ENCODE measurements at regions not wholly inside any gene's neighbourhood (a gene's known extent, or its start where the extent isn't known, plus 50 kb on each side); places are given as distances from the start of the nearest gene placed in this dataset.

DNA sequence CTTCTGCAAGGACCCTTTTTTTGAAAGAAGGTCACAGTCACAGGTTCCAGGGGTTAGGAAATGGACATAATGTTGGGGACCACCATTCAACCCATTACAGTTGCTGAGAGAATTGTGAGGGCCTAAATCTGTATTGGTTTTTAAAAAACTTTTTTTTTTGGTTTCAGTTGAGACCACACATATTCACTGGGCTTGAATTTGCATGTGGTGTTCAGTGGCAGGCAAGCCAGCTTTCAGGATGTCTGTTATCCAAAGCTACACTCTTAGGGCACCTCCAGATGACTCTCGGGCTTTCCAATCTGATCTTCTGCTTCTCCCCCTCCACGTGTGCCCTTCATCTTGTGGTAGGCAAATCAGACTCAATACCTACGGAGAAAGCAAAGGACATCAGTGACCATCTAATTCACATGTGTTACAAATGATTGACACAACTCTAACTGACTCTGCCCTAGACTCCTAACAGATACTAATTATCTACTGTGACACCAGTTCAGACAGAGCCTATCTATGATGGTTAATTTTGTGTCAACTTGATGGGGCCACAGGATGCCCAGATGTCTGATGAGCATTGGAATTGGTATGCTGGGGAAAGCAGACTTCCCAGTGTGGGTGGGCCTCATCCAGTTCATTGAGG, 93.3 kb upstream of the ELMO1 start:
- H3K27ac Mint-ChIP-seq (ENCODE audit: unreplicated experiment), result no peak overlapping the region
- TF ChIP-seq, protein P1, sequence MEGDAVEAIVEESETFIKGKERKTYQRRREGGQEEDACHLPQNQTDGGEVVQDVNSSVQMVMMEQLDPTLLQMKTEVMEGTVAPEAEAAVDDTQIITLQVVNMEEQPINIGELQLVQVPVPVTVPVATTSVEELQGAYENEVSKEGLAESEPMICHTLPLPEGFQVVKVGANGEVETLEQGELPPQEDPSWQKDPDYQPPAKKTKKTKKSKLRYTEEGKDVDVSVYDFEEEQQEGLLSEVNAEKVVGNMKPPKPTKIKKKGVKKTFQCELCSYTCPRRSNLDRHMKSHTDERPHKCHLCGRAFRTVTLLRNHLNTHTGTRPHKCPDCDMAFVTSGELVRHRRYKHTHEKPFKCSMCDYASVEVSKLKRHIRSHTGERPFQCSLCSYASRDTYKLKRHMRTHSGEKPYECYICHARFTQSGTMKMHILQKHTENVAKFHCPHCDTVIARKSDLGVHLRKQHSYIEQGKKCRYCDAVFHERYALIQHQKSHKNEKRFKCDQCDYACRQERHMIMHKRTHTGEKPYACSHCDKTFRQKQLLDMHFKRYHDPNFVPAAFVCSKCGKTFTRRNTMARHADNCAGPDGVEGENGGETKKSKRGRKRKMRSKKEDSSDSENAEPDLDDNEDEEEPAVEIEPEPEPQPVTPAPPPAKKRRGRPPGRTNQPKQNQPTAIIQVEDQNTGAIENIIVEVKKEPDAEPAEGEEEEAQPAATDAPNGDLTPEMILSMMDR (IDR thresholded peaks at IDR 0.05; ENCODE audit: partially characterized antibody, unreplicated experiment), result no peak
- peaks cover 1% of the 10 kb centered on the region for H3K27me3 Mint-ChIP-seq (ENCODE audit: unreplicated experiment)
- H3K9me3 Mint-ChIP-seq (ENCODE audit: unreplicated experiment), result peaks cover 3% of the 10 kb centered on the region
- H3K36me3 Mint-ChIP-seq (ENCODE audit: unreplicated experiment), result no peaks in the 10 kb centered on the region
- H3K4me1 Mint-ChIP-seq (ENCODE audit: low read depth, unreplicated experiment), result peaks cover 19% of the 10 kb centered on the region
- no peak overlapping the region for H3K4me3 Mint-ChIP-seq (ENCODE audit: unreplicated experiment)
- no peak for DNase-seq

DNA sequence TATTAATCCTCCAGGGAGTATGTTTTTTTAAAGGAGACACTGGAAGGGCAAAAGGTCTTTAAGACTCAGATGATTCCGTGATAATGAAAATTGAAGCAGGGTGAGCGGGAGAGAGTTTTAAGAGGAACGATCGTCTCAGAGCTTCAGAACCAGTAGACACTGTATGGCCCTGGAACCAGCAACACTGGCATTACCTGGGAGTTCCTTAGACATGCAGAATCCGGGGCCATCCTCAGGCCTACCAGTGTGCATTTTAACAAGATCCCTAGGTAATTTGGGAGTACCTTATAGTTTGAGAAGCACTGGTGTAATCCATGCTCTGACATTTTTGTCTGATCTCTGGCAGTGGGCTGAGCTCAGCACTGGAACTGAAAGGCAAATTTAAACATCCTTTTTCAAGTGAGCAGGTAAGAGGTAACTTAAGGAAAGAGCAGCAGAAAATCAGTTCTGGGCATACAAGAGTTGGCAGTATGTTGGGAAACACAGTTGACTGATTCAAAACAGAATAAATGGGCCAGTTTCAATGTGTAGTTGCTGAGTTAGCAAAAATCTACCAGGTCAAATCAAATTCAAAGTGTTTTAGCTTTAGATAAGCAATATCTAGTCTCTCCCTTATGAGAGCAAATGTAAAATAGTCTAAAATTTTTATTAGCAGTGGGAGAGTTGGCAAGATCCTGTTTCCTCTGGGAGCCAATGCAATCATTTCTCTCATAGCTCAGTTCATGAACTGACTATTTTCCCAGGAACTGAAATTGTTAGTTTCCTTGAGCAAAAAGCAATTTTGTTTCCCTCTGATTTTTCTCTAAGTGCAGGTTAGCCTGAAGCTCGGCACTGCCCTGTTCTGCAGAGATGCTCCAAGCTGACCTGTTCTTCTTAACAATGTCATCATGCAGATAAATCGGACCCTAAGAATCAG, 97.2 kb upstream of the ELMO1 start:
- no peak for DNase-seq
- TF ChIP-seq, protein P1 (IDR thresholded peaks at IDR 0.05; ENCODE audit: partially characterized antibody, unreplicated experiment), result no peak
- no peak overlapping the region for H3K27ac Mint-ChIP-seq (ENCODE audit: unreplicated experiment)
- no peak overlapping the region for H3K4me3 Mint-ChIP-seq (ENCODE audit: unreplicated experiment)
- peaks cover 16% of the 10 kb centered on the region for H3K4me1 Mint-ChIP-seq (ENCODE audit: low read depth, unreplicated experiment)
- H3K36me3 Mint-ChIP-seq (ENCODE audit: unreplicated experiment), result no peaks in the 10 kb centered on the region
- H3K27me3 Mint-ChIP-seq (ENCODE audit: unreplicated experiment), result no peaks in the 10 kb centered on the region
- peaks cover 1% of the 10 kb centered on the region for H3K9me3 Mint-ChIP-seq (ENCODE audit: unreplicated experiment)

DNA sequence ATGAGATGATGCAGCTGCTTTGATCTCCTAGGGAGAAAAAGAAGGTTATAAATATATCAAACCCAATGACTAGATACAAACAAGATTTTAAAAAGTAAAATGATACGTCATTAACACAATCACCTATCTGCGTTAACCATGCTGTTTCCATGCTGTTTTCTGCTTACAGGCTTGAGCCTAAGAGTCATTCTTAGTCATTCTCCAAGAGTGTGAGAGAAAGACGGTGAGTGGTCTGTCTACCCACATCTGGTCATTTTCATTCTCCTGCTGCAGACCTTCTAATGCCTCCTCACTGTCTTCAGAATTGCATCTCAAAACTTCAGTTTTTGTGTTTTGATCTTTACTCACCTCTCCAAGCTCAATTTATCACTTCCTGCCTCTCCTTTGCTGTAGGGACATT, 98.0 kb upstream of the ELMO1 start:
- H3K4me3 Mint-ChIP-seq (ENCODE audit: unreplicated experiment), result no peak overlapping the region
- H3K36me3 Mint-ChIP-seq (ENCODE audit: unreplicated experiment), result no peaks in the 10 kb centered on the region
- H3K27ac Mint-ChIP-seq (ENCODE audit: unreplicated experiment), result no peak overlapping the region
- H3K4me1 Mint-ChIP-seq (ENCODE audit: low read depth, unreplicated experiment), result peaks cover 16% of the 10 kb centered on the region
- TF ChIP-seq, protein P1 (IDR thresholded peaks at IDR 0.05; ENCODE audit: partially characterized antibody, unreplicated experiment), result no peak
- no peaks in the 10 kb centered on the region for H3K27me3 Mint-ChIP-seq (ENCODE audit: unreplicated experiment)
- peaks cover 1% of the 10 kb centered on the region for H3K9me3 Mint-ChIP-seq (ENCODE audit: unreplicated experiment)
- no peak for DNase-seq

DNA sequence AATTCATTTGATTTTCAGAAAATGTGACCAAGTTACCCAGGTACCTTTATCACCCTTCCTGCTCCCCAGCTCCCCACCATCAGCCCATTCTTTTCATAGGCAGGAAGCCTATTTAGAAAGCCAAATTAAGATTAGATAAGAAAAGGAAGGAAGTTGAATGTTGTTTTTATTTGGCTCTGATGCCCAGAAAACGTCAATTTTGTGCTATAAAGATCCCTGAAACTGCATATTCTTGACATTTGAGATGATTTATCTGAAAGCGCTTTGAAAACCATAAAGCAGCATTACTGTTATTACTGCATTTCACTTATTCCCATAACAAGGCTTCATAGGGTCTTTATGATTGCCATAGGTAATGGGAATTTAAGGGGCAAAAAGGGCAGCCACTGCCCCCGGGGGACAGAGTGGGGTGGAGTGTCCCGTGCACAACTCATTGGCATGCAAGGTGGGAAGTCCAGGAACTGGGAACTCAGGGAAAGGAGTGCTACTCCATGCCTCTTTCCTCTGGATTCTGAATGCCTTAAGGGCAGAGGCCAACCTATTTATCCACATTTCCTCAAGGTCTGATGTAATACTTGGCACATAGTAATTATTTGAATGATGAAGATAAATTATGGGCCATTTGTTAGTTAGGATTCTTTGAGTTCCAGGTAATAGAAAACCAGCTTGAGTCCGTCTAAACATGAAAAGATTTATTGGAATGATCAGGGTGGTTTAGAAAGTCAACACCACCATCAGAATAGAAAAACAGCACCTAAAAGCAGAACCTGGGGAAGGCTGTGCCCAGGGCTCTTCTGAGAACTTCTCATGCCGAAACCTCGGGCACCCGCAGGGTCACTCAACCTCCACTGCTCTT, 100.6 kb upstream of the ELMO1 start:
- H3K36me3 Mint-ChIP-seq (ENCODE audit: unreplicated experiment), result peaks cover 4% of the 10 kb centered on the region
- H3K27me3 Mint-ChIP-seq (ENCODE audit: unreplicated experiment), result peaks cover 3% of the 10 kb centered on the region
- no peak for DNase-seq
- H3K9me3 Mint-ChIP-seq (ENCODE audit: unreplicated experiment), result peaks cover 1% of the 10 kb centered on the region
- H3K4me1 Mint-ChIP-seq (ENCODE audit: low read depth, unreplicated experiment), result peaks cover 16% of the 10 kb centered on the region
- no peak overlapping the region for H3K4me3 Mint-ChIP-seq (ENCODE audit: unreplicated experiment)
- no peak overlapping the region for H3K27ac Mint-ChIP-seq (ENCODE audit: unreplicated experiment)
- TF ChIP-seq, protein P1 (IDR thresholded peaks at IDR 0.05; ENCODE audit: partially characterized antibody, unreplicated experiment), result no peak
